ENCODE measurements at regions not wholly inside any gene's neighbourhood (a gene's known extent, or its start where the extent isn't known, plus 50 kb on each side); places are given as distances from the start of the nearest gene placed in this dataset.

- ChIA-PET POLR2A (no interaction called here), CTCF (no interaction called here)
- DNase-seq (ENCODE audit: low read depth, low spot score) = peak; percentile 91
- no peak for TF ChIP-seq CTCF (IDR thresholded peaks at IDR 0.05; ENCODE audit: insufficient read depth, low read length, missing control alignments)
- H3K4me3 ChIP-seq (ENCODE audit: low read depth, low read length) = peak overlapping the region; percentile 32
Observed at GRCh38 chr14:42192738-42193653, 586.3 kb downstream of the LRFN5 start.

GRCh38 chr14:42190744-42191143 is 584.1 kb downstream of the LRFN5 start:
- CTCF ChIA-PET = interaction anchor here (0.6 kb wide), 1 partner anchor 29 kb away, joined by 3 read pairs; no protein-coding TSS in a partner anchor

GRCh38 chr14:42187846-42188245 is 581.2 kb downstream of the LRFN5 start:
- no peak for TF ChIP-seq CTCF (IDR thresholded peaks at IDR 0.05; ENCODE audit: insufficient read depth, low read length, missing control alignments)
- DNase-seq (ENCODE audit: low read depth, low spot score) = no peak
- ChIA-PET POLR2A (no interaction called here), CTCF (interaction anchor here (0.6 kb wide), 1 partner anchor 10 kb away, joined by 3 read pairs; no protein-coding TSS in a partner anchor)
- H3K4me3 ChIP-seq (ENCODE audit: low read depth, low read length) = no peak overlapping the region

More at GRCh38 chr14:42190744-42191143, 584.1 kb downstream of the LRFN5 start:
- no peak for TF ChIP-seq CTCF (IDR thresholded peaks at IDR 0.05; ENCODE audit: insufficient read depth, low read length, missing control alignments)
- DNase-seq (ENCODE audit: low read depth, low spot score) = no peak
- no peak overlapping the region for H3K4me3 ChIP-seq (ENCODE audit: low read depth, low read length)
- POLR2A ChIA-PET = no interaction called here

GRCh38 chr14:42185718-42186117 is 579.0 kb downstream of the LRFN5 start:
- no peak for TF ChIP-seq CTCF (IDR thresholded peaks at IDR 0.05; ENCODE audit: insufficient read depth, low read length, missing control alignments)
- POLR2A ChIA-PET = no interaction called here
- CTCF ChIA-PET = no interaction called here
- no peak for DNase-seq (ENCODE audit: low read depth, low spot score)
- no peak overlapping the region for H3K4me3 ChIP-seq (ENCODE audit: low read depth, low read length)

- TF ChIP-seq CTCF (IDR thresholded peaks at IDR 0.05; ENCODE audit: insufficient read depth, low read length, missing control alignments) = no peak
- CTCF ChIA-PET = no interaction called here
- no peak overlapping the region for H3K4me3 ChIP-seq (ENCODE audit: low read depth, low read length)
- POLR2A ChIA-PET = no interaction called here
- no peak for DNase-seq (ENCODE audit: low read depth, low spot score)
Observed at GRCh38 chr14:42174357-42174756, 567.7 kb downstream of the LRFN5 start.

- DNase-seq (ENCODE audit: low read depth, low spot score) = no peak
- H3K4me3 ChIP-seq (ENCODE audit: low read depth, low read length) = no peak overlapping the region
- CTCF ChIA-PET = no interaction called here
- no peak for TF ChIP-seq CTCF (IDR thresholded peaks at IDR 0.05; ENCODE audit: insufficient read depth, low read length, missing control alignments)
- POLR2A ChIA-PET = no interaction called here
Observed at GRCh38 chr14:42173206-42173605, 566.5 kb downstream of the LRFN5 start.
